ENCODE measurements at regions not wholly inside any gene's neighbourhood (a gene's known extent, or its start where the extent isn't known, plus 50 kb on each side); places are given as distances from the start of the nearest gene placed in this dataset.
"Not testable (repeated sequence)": the region's sequence is repeated elsewhere in the genome, so short reads cannot be mapped to it uniquely, and the experiment has no call there.

DNA sequence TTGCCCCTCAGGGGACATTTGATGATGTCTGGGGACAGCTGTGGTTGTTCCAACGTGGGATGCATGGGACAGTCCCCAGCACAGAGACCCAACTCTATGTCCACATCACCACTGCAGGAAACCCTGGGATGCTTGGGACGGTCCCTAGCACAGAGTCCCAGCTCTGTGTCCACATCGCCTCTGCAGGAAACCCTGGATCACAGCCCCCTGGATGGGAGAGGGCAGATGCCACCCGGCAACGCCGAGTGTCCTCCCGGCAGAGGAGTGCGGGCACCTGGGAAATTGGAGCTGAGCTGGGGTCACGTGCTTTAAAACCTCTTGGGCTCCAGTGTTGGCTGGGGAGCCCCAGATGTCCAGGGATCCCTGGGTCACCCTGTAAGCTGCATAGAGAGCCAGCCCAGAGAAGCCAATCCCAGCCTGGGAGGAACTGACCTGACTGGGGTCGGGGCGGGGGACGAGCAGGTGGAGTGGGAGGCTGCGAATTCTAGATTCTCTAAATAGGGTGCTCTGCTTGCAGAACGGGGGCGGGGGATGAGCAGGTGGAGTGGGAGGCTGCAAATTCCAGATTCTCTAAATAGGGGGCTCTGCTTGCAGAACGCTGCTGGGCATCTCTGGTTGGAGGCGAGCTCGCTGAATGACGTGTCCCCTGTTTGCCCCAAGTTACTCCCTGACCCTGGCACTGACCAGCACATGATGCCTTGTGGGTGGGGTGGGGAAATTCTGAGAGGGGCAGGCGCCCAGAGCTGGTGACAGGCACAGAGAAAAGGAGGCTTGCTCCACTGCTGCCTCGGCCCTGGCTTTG lies 1197.8 kb downstream of the BRD1 start:
- no peak for DNase-seq

GRCh38 chr22:48628891-48629543 lies 1198.7 kb downstream of the BRD1 start:
- DNase-seq: no peak

DNA sequence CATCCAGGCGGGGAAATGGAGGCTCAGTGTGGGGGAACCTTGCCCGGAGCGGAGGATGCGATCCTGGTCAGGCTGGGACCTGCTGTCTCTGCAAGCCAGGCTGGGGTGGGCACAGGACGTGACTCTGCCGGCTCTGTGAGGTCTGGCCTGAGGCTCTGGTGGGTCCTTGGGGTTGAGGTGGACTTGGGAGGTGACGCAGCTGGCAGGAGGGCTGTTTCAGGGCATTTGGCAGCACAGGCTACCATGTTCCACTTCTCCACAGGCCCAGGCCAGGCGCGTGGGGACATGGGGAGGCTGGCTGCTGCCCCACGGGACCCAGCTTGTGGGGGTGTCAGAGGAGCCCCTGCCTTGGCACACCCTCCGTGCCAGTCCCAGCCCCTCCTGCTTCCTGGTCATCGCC lies 1199.7 kb downstream of the BRD1 start:
- DNase-seq: no peak

- DNase-seq: no peak
Measured at GRCh38 chr22:48627203-48627602, 1200.5 kb downstream of the BRD1 start.

GRCh38 chr22:48624401-48624800 lies 1203.3 kb downstream of the BRD1 start:
- DNase-seq: no peak

- no peak for DNase-seq
Measured at GRCh38 chr22:48622891-48623545, 1204.7 kb downstream of the BRD1 start.

- no peak for DNase-seq
Measured at GRCh38 chr22:48621085-48621484, 1206.6 kb downstream of the BRD1 start.

DNA sequence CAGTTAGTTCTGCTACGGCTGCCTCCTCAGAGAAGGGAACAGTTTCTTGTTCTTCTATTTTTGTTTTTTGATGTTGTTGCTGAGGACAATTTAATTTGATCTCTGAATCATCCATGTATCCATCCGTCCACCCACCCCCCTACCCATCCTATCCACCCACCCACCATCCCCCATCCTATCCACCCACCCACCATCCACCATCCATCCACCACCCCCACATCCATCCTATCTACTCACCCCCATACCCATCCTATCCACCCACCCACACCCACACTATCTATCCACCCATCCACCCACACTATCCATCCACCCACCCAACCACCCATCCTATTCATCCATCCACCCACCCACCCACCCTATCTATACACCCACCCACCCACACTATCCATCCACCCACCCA lies 1207.2 kb downstream of the BRD1 start:
- DNase-seq: not testable (repeated sequence)

- DNase-seq: no peak
Measured at GRCh38 chr22:48619721-48620120, 1208.0 kb downstream of the BRD1 start.

DNA sequence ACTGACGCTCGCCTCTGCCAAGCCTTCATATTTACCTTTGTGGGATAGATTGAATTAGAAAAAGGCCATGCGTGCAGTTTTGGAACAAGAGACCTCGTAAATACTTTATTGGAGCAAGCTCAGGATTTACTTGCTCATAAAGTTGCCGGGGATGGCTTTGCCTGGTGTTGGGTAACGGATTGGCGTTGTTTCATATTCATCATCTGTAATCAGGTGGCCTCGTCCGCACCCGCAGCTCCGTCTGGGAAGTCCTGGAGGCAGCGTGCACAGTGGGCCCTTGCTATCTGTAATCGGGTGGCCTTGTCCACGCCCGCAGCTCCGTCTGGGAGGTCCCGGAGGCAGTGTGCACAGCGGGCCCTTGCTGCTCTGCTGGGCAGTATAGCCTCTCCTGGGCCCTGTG lies 1209.3 kb downstream of the BRD1 start:
- no peak for DNase-seq

GRCh38 chr22:48616656-48617055 lies 1211.0 kb downstream of the BRD1 start:
- no peak for DNase-seq

DNA sequence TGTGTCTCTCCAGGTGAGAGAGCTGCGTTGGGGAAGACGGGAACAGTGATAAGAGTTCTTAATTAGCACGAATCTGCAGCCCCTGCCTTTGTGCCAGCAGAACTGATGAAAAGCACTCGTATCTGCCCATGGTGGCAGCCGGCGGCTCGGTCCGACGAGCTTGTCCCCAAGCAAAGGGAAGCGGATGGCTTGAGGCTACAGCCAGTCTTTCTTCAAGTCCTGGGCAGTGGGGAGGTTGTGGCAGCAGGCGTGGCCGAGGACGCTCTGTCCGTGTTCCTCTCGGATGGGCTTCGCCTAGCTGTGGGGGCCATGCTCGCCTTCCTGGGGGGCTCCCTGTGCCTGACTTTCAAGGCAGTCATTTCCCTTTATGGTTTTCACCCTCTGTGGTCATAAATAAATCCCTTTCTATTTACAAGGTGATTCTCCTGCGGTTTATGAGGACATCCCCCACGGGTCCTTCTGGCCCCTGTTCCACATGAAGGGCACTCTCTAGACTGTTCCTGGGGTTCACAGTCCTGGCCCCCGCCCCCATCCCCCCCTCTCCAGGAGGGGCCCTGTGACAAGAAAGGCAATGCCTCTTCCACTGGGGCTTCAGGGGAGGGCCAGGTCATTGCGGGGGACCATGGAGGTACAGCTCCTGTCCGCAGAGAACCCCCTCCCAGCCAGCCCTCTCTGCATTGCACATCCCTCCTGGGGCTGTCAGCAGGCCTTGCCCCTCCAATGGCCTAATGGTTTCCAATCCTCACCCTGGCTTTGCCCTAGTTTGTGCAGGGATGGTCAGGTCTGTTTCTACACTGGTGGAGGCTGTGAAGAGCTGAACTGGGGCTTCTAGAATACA lies 1212.3 kb downstream of the BRD1 start:
- DNase-seq: no peak

DNA sequence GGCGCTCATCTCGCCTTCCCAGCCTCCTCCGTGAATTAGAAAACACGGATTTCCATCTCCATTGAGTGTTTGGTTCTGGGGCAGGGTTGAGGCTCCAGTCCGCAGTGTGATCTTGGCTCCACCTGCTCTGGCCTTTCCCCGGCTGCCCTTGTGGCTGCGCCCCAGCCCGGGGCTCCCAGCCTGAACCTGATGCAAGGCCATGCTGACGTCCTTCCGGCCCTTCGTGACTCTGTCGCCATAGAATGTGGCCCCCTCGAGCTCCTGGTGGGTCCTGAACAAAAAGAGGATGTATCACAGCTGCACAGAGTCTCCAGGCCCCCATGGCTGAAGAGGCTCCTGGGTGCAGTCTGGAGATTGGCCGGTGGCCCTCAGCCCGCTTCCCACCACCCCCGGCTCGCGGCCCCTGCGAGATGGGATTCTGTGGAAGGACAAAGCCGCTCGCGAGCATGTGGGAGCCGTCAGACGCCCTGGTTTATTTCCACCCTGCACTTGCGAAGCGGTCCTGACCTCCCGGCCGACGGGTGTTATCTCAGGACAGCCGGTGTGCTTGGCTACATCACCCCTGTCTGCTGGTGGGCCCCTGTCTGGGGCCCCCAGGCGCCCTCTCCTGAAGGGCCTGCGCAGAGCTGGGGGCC lies 1214.0 kb downstream of the BRD1 start:
- no peak for DNase-seq

GRCh38 chr22:48612077-48612995 lies 1215.3 kb downstream of the BRD1 start:
- no peak for DNase-seq

DNA sequence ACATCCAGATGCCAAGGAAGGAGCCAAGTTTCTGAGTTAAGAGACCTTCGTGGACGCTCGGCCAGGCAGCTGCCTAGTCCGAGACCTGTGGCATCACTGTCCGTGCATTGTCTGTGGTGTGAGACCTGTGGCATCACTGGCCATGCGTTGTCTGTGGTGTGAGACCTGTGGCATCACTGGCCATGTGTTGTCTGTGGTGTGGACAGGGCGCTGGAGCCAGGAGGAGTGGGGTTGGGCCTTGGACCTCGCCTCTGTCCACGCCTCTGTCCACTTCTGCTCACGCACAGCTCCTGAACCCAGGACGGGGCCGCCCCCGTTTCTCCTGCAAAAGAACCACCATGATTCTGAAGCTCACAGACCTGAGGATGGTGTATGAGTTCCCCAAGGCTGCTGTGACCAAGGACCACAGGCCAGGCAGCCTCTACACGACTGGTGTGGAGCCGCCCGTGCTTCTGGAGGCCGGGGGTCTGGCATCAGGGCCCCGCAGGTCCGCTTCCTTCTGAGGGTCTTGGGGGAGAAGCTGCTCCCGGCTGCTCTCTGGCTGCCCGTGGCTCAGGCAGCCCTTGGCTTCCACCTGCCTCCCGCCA lies 1218.3 kb downstream of the BRD1 start:
- no peak for DNase-seq

- no peak for DNase-seq
Measured at GRCh38 chr22:48607901-48608662, 1219.6 kb downstream of the BRD1 start.

DNA sequence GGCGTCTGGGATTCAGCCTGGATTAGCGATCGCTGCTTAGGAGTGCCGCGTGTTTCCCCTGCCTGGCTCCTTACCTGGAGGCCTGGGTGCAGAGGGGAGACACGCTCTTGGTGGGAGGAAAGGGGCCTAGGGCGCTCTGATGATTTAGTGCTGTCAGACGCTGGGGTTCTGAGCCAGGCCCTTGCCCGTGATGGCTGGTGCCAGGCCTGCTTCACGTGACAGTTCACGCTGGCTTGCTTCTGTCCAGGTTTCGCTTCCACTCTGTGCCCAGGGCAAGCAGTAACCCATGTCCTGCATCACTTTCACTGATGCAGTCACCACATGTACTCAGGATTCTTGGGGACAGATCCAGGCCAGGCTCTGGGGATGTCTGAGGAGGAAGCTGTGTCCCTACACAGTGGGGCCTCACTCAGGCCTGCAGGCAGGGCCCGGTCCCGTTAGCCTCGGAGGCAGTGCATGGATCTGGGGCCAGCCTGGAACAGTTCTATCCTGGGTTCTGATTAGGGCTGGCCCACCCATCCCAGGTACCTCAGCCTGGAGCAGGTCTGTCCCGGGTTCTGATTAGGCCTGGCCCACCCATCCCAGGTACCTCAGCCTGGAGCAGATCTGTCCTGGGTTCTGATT lies 1220.9 kb downstream of the BRD1 start:
- no peak for DNase-seq

DNA sequence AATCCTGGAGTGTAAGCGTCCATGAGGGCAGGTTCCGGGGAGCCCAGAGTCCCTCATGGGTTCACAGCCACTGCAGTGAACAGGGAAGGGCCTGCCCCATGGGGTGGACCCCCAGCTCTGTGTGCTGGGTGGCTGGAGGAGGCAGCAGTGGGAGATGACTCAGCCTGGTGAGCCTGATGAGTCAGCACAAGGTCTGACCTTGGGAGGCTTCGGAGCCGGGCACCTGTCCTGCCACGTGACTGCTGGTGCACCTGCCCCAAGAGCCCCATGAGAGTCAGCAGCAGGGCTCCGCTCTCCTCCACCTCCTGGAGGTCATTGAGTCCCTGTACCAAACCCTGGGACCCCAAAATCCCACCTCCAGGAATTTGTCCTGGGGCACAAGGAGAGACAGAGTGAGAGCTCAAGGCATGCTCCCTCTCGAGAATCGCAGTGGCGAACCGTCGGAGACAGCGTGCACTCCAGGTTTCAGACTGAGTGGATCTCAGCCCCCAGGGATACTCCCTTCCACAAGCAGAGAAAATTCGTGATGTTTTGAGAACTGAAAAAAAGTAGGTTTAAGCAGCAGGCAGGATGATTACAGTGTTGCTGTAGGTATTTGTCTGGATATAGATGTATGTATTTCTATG lies 1221.7 kb downstream of the BRD1 start:
- no peak for DNase-seq

GRCh38 chr22:48605125-48605524 lies 1222.5 kb downstream of the BRD1 start:
- DNase-seq: no peak

Data from bone marrow (tissue), 2 donors.